HCT116 (cell line): ENCODE measurements at regions not wholly inside any gene's neighbourhood (a gene's known extent, or its start where the extent isn't known, plus 50 kb on each side); places are given as distances from the start of the nearest gene placed in this dataset.

ENCODE experiments used
- ATAC-seq: fragments of 200-7000 bp; cut with Tn5 transposase; 2 replicates; pipeline ENCODE4 v1.9.1; 2020; ENCODE audit warnings: mild to moderate bottlenecking, moderate library complexity
- BruUV-seq: library from RNA; stranded (reverse); fragments of 400-500 nt; replicated peaks from 2 replicates; lab custom pipeline; 2021; lab: Mats Ljungman, UMichigan
- CTCF ChIA-PET: fragments of 300-600 bp; sonication (Branson Sonifier 250); formaldehyde crosslinking; loops from one replicate; lab custom pipeline; 2021; ENCODE audit warnings: antibody characterized with exemption; lab: Charles Lee
- POLR2A ChIA-PET: fragments of 300-600, 350-600 bp; sonication (Branson Sonifier 250); formaldehyde crosslinking; loops from one replicate; lab custom pipeline; 2021; ENCODE audit warnings: antibody characterized with exemption; lab: Charles Lee
- RAD21 ChIA-PET, 2 experiments: fragments of 300-600 bp; sonication (Branson Sonifier 250); formaldehyde crosslinking; loops; one replicate each; lab custom pipeline; 2023; ENCODE audit warnings: low total read pairs in 2 of 2; ENCODE audit not compliant: uncharacterized antibody in 2 of 2, unreplicated experiment in 2 of 2, low non-redundant PET in 1 of 2; lab: Charles Lee
- DNase-seq: peaks from one replicate; pipeline ENCODE4 v3.0.0-alpha.2; 2010; ENCODE audit warnings: low read depth, low spot score
- H2AFZ ChIP-seq: fragments of 200-600 bp; shearing (Covaris generic), sonication (generic); 2 replicates; pipeline ENCODE4 v1.6.1; 2017; ENCODE audit warnings: low read depth, mixed run types, mixed read lengths, antibody characterized with exemption, low read length; ENCODE audit not compliant: poor library complexity, severe bottlenecking
- H3K27ac ChIP-seq: 2 replicates; pipeline ENCODE4 v1.5.1; 2012; ENCODE audit warnings: low read depth, low read length
- H3K27me3 ChIP-seq: fragments of 200-600 bp; sonication (generic); 2 replicates; pipeline ENCODE4 v1.6.1; 2016; ENCODE audit warnings: mixed run types, low read length, mixed read lengths; ENCODE audit not compliant: insufficient read depth
- H3K36me3 ChIP-seq, 2 experiments: fragments of 200-500 bp in 1 of 2; fragments of 200-600 bp in 1 of 2; sonication (Bioruptor generic) in 1 of 2; sonication (generic) in 1 of 2; 2 replicates each; pipeline versions ENCODE4 v1.5.1 to v1.6.1; 2014 to 2016; ENCODE audit warnings: low read length in 2 of 2, inconsistent platforms in 1 of 2, mixed read lengths in 1 of 2, mixed run types in 1 of 2; ENCODE audit not compliant: insufficient read depth in 2 of 2, control insufficient read depth in 1 of 2
- H3K4me1 ChIP-seq, 2 experiments: fragments of 200-600 bp in 1 of 2; sonication (generic) in 1 of 2; 2 replicates each; pipeline versions ENCODE4 v1.5.1 to v1.6.1; 2012 to 2017; ENCODE audit warnings: low read length in 2 of 2, inconsistent platforms in 1 of 2, mild to moderate bottlenecking in 1 of 2, mixed read lengths in 1 of 2, mixed run types in 1 of 2, moderate library complexity in 1 of 2; ENCODE audit not compliant: insufficient read depth in 2 of 2, control insufficient read depth in 1 of 2
- H3K4me2 ChIP-seq: fragments of 200-600 bp; sonication (generic); 2 replicates; pipeline ENCODE4 v1.6.1; 2017; ENCODE audit warnings: mixed run types, low read length, mixed read lengths
- H3K4me3 ChIP-seq, 2 experiments: fragments of 200-600 bp in 1 of 2; sonication (generic) in 1 of 2; replicated peaks in 1 of 2; 2 replicates each; pipeline ENCODE4 v1.5.1; 2011 to 2016; ENCODE audit warnings: low read length in 2 of 2, control low read depth in 1 of 2, low read depth in 1 of 2, mild to moderate bottlenecking in 1 of 2, mixed read lengths in 1 of 2, mixed run types in 1 of 2
- H3K79me2 ChIP-seq: fragments of 200-600 bp; sonication (generic); 2 replicates; pipeline ENCODE4 v1.6.1; 2017; ENCODE audit warnings: mild to moderate bottlenecking, mixed run types, low read length, moderate library complexity, mixed read lengths; ENCODE audit not compliant: insufficient read depth
- H3K9ac ChIP-seq: fragments of 200-600 bp; sonication (generic); 2 replicates; pipeline ENCODE4 v1.6.1; 2016; ENCODE audit warnings: low read length, mixed read lengths
- H3K9me2 ChIP-seq: fragments of 200-600 bp; sonication (generic), shearing (Covaris generic); 2 replicates; pipeline ENCODE4 v1.6.1; 2017; ENCODE audit warnings: mixed run types, mild to moderate bottlenecking, moderate library complexity; ENCODE audit not compliant: insufficient read depth
- H3K9me3 ChIP-seq, 2 experiments: fragments of 200-500 bp in 1 of 2; fragments of 200-600 bp in 1 of 2; sonication (Bioruptor generic) in 1 of 2; sonication (generic) in 1 of 2; 2 replicates each; pipeline ENCODE4 v1.6.1; 2014 to 2017; ENCODE audit warnings: low read length in 2 of 2, mixed read lengths in 2 of 2, inconsistent platforms in 1 of 2, low read depth in 1 of 2, mild to moderate bottlenecking in 1 of 2, mixed run types in 1 of 2, moderate library complexity in 1 of 2; ENCODE audit not compliant: control insufficient read depth in 1 of 2, insufficient read depth in 1 of 2
- H4K20me1 ChIP-seq: fragments of 200-600 bp; sonication (generic), shearing (Covaris generic); 2 replicates; pipeline ENCODE4 v1.6.1; 2017; ENCODE audit warnings: mixed run types, mild to moderate bottlenecking, moderate library complexity; ENCODE audit not compliant: insufficient read depth
- EGR1 ChIP-seq: IDR thresholded peaks from 2 replicates; pipeline ENCODE4 v1.6.1; 2012; ENCODE audit warnings: low read depth
- ELF1 ChIP-seq: IDR thresholded peaks from 2 replicates; pipeline ENCODE4 v1.6.1; 2012; ENCODE audit warnings: low read depth, borderline replicate concordance
- EZH2 ChIP-seq: fragments of 200-600 bp; sonication (generic); IDR thresholded peaks from 2 replicates; pipeline ENCODE4 v1.6.1; 2017; ENCODE audit warnings: antibody characterized with exemption, mixed run types
- FOSL1 ChIP-seq: IDR thresholded peaks from 2 replicates; pipeline ENCODE4 v1.6.1; 2012; ENCODE audit warnings: low read depth
- RAD21 ChIP-seq: IDR thresholded peaks from 2 replicates; pipeline ENCODE4 v1.6.1; 2012; ENCODE audit warnings: low read depth, mild to moderate bottlenecking
- SIN3A ChIP-seq: IDR thresholded peaks from 2 replicates; pipeline ENCODE4 v1.6.1; 2012; ENCODE audit warnings: low read depth
- SRF ChIP-seq: IDR thresholded peaks from 2 replicates; pipeline ENCODE4 v1.6.1; 2012; ENCODE audit warnings: low read depth
- ZNF274 ChIP-seq: fragments of 200-500 bp; sonication (Bioruptor generic); IDR thresholded peaks from 2 replicates; pipeline ENCODE4 v1.6.1; 2014; ENCODE audit warnings: mild to moderate bottlenecking, low read depth, low read length, inconsistent platforms
- intact Hi-C: fragments of 100-400 bp; cut with micrococcal nuclease; formaldehyde crosslinking; loops from 2 replicates; pipeline ENCODE4 v1.10.0; 2022
- TF ChIP-seq, protein P1 (sequence below): IDR thresholded peaks from 2 replicates; pipeline ENCODE4 v1.6.1; 2012
- TF ChIP-seq, protein P2 (sequence below): IDR thresholded peaks from 2 replicates; pipeline ENCODE4 v1.6.1; 2012; ENCODE audit warnings: low read depth
- TF ChIP-seq, protein P3 (sequence below): IDR thresholded peaks from 2 replicates; pipeline ENCODE4 v1.6.1; 2011; ENCODE audit warnings: mild to moderate bottlenecking, low read length, moderate library complexity; ENCODE audit not compliant: insufficient replicate concordance; ENCODE audit errors: extremely low read depth

- POLR2A ChIA-PET: no interaction called here
These were observed 230.0 kb upstream of the C1orf174 start for GRCh38 chr1:4130096-4130495.

More at GRCh38 chr1:4130096-4130495, 230.0 kb upstream of the C1orf174 start:
- Histone ChIP-seq H3K9me3 (no peaks in the 10 kb centered on the region), H3K4me1 (no peaks in the 10 kb centered on the region), H2AFZ (no peak overlapping the region), H4K20me1 (no peaks in the 10 kb centered on the region; the same call in 1 of the 2 replicates), H3K9me2 (no peaks in the 10 kb centered on the region), H3K4me2 (no peak overlapping the region), H3K27ac (no peak overlapping the region), H3K27me3 (no peaks in the 10 kb centered on the region), H3K36me3 (no peaks in the 10 kb centered on the region)
- ATAC-seq (no peak), DNase-seq (no peak)
- ChIA-PET CTCF (no interaction called here), RAD21 (no interaction called here)
- intact Hi-C loops: no loop called here
- TF ChIP-seq FOSL1 (no peak), ZNF274 (no peak), SRF (no peak), ELF1 (no peak), EGR1 (no peak), EZH2 (no peak), SIN3A (no peak), RAD21 (no peak)
- TF ChIP-seq, protein P1, sequence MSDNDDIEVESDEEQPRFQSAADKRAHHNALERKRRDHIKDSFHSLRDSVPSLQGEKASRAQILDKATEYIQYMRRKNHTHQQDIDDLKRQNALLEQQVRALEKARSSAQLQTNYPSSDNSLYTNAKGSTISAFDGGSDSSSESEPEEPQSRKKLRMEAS: no peak
- TF ChIP-seq, protein P2, sequence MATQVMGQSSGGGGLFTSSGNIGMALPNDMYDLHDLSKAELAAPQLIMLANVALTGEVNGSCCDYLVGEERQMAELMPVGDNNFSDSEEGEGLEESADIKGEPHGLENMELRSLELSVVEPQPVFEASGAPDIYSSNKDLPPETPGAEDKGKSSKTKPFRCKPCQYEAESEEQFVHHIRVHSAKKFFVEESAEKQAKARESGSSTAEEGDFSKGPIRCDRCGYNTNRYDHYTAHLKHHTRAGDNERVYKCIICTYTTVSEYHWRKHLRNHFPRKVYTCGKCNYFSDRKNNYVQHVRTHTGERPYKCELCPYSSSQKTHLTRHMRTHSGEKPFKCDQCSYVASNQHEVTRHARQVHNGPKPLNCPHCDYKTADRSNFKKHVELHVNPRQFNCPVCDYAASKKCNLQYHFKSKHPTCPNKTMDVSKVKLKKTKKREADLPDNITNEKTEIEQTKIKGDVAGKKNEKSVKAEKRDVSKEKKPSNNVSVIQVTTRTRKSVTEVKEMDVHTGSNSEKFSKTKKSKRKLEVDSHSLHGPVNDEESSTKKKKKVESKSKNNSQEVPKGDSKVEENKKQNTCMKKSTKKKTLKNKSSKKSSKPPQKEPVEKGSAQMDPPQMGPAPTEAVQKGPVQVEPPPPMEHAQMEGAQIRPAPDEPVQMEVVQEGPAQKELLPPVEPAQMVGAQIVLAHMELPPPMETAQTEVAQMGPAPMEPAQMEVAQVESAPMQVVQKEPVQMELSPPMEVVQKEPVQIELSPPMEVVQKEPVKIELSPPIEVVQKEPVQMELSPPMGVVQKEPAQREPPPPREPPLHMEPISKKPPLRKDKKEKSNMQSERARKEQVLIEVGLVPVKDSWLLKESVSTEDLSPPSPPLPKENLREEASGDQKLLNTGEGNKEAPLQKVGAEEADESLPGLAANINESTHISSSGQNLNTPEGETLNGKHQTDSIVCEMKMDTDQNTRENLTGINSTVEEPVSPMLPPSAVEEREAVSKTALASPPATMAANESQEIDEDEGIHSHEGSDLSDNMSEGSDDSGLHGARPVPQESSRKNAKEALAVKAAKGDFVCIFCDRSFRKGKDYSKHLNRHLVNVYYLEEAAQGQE: no peak
- TF ChIP-seq, protein P3, sequence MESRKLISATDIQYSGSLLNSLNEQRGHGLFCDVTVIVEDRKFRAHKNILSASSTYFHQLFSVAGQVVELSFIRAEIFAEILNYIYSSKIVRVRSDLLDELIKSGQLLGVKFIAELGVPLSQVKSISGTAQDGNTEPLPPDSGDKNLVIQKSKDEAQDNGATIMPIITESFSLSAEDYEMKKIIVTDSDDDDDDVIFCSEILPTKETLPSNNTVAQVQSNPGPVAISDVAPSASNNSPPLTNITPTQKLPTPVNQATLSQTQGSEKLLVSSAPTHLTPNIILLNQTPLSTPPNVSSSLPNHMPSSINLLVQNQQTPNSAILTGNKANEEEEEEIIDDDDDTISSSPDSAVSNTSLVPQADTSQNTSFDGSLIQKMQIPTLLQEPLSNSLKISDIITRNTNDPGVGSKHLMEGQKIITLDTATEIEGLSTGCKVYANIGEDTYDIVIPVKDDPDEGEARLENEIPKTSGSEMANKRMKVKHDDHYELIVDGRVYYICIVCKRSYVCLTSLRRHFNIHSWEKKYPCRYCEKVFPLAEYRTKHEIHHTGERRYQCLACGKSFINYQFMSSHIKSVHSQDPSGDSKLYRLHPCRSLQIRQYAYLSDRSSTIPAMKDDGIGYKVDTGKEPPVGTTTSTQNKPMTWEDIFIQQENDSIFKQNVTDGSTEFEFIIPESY: no peak
- TF ChIP-seq, all 23 proteins: peak for 0
- Histone ChIP-seq H3K79me2 (no peaks in the 10 kb centered on the region), H3K4me3 (no peak overlapping the region), H3K9ac (no peak overlapping the region)
- BruUV-seq: no TSS peak
